HG02870 (cell line): ENCODE measurements at regions not wholly inside any gene's neighbourhood (a gene's known extent, or its start where the extent isn't known, plus 50 kb on each side); places are given as distances from the start of the nearest gene placed in this dataset.

Experiments
- ATAC-seq: cut with Tn5 transposase; IDR thresholded peaks from one replicate; pipeline ENCODE4 v1.9.1; 2021; ENCODE audit warnings: mild to moderate bottlenecking, moderate library complexity; ENCODE audit not compliant: unreplicated experiment

DNA sequence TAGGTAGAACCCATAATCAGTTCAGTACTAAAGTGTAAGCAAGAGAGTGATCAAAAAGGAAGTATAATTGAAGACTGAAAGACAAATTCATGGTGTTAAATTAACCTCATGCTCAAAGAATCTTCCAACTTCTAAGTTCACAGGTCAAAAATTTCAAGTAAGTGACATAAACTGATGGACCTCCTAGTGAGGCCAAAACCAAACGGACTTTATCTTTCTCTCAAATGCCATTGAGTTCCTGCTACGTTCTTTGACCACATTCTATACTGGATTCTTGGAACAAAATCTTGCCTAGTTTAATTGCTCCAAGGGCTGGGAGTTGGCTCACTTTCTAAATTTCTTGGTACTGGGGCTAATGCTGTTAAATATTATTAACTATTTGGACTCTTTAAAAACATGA, 794.9 kb downstream of the TLE4 start:
- no peak for ATAC-seq

DNA sequence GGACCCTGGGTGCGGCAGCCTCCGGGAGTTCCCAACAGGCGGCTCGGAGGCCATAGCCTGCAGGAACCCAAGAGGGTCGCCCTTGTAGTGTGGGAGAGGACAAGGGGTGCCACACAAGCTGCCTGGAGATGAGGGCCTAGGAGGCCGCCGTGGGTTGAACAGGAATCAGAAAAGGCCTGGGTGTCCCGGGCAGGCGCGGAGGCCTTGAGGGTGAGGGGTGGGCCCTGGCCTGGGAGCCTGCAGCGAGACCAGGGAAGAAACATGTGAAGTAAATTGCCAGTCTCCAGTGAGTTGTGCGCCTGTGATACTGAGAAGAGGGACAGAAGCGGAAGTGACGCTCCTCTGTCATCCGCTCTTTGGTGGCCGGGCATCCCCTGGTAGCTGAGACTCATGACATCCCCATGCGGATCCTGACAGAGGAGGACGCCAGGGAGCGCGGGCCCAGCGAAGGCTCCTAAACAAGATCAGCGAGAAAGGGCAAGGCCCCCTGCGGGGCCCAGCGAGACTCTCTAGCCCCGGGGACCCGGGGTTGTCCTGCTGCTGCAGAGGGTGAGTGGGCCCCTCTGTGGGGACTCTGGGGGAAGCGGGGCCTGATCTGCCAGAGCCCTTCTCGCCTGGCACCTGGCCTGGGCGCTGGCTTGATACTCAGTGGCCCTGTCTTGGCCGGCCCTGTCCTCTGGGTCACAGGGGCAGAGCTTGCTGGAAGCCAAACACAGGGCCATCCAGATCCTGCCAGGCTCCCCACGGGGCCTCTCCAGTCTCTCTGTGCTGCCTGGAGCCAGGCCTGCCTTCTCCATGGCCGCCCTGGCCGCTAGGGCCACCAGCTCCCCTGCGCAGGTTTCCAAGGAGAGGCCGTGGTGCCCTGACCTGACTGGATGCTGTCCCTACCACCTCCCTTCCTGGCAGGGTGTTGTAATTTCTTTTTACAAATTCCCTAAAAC, 788.4 kb downstream of the TLE4 start:
- ATAC-seq, result no peak

DNA sequence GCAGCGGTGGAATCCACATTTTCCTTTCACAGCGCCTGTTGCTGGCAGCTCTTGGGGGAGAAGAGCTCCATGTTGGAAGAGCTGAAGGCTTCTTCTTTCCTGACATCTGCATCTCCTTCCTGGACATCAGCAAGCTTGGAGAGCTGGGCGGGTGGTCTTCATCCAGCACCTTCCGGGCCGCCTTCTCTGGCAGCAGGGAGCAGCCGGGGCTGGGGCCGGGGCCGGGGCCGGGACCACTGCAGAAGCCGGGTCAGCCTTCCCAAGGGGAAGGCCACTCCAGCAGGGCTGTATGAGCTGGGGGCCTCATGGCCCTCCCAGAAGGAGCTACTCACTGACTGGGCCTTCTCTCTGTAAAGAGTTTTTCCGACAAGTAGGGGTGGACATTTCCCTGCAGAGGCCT, 787.5 kb downstream of the TLE4 start:
- ATAC-seq, result no peak

DNA sequence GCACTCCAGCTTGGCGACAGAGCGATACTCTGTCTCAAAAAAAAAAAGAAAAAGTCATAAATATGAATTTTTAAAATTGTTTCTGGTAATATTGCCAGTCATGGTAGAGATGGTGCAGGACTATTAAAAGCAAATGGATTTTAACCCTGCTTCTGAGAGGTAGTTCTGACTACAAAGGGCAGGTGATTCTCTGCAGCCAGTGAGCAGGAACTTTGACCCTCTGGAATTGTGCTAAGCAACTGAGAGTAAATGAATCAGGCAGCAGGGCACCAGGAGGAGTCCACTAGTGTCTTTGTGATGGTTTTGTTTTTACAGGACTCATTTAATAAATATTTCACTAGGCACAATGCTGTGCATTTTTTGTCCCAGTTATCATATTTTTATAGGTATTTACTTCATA, 781.2 kb downstream of the TLE4 start:
- ATAC-seq, result no peak

DNA sequence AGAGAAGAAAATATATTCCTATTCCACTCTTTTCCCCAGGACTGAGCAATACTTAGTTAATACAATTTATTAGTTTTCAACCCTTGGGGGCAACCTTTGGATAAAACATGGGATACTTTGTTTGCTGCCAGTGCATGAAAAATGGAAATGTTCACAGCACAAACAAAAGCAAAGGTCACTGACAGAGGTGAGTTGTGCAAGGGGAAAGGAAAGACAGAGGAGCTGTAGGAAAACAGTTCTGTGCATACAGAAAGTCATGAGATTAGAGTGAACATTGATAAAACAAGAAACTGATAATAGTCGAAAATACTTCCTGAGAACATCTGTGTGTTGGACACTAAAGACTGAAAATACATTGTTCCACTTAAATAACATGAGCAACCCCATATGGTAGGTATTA, 779.8 kb downstream of the TLE4 start:
- no peak for ATAC-seq

DNA sequence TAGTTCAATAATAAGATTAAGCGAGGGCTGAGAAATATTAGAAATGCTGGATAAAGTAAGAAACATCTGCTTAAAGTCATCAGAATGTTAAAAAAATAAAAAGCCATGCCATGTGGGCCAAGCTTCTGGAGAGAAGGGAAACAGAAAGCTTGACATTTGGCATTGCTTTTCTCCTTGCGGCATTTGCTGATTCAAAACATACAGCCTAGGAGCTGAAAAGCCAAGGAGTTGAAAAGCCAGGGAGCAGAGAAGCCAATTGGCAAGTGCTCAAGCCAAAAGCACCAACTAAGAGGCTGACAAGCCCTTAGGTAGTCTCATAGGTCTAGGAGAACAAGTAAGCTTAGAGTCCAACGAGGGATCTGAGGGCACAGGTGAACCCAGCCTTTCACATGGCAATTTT, 754.3 kb downstream of the TLE4 start:
- no peak for ATAC-seq

DNA sequence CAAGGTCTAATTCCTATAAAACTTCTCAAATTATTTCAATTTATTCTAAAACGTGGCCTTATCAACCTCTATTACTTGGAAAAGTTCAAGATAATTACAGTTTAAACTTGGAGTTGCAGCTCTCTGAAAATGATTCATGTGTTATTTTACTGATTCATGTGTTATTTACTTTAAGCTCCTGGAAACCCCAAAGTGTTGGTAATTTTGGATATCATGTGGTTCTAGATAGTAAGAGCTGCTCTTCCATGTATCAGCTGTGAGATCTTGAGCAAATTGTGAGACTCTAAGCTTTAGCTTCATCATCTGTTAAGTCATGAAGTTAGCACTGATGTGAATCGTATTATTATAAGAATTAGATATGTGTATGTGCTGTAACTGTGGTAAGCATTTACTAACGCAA, 749.2 kb downstream of the TLE4 start:
- ATAC-seq, result no peak

DNA sequence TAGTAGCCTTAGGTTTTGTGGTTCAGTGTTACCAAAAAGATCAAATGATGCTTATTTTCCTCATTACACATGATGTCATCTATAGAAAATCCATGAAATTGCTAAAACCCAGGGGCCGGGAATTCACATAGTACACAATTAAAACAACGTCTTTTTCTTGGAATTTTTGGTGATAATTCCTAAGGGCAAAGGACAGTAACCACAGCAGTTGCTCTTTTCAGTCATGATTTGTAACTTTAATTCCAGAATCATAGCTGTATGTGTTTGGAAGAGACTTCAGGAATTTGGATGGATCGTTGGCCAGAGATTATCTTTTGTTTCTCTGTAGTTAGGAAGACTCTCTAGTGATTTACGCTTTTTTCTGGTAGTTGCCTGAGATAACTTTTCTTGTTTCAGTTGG, 748.7 kb downstream of the TLE4 start:
- no peak for ATAC-seq

DNA sequence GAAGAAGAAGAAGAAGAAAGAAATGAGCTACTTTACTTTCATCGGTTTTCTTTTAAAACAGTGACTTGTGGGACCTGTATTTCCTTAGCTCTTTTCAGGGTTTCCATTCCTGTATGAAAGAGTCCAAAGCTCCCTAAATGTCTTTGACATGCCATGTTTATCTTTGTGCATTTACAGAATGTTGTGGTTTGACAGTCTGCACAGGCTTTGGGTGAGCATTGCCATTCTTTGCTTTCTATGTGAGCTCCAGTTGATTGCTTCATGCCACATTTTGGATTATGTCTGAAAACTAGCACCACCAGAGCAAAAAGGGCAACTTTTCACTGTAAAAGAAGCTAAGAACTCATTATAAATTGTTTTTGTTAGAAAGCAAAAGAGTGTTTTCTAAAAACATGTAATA, 733.4 kb downstream of the TLE4 start:
- no peak for ATAC-seq

DNA sequence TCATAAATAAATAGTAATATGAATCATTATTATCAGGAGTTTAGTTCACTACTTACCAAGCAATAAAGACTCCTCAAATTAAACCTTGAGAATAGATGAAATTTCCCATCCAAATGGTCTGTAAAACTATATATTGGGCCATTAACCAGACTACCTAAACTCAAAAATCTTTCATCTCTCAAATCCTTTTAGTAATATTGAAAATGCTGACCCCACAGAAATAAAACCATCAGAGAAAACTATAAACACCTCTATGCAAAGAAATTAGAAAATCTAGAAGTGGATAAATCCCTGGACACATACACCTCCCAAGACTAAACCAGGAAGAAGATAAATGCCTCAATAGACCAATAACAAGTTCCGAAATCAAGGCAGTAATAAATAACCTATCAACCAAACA, 723.2 kb downstream of the TLE4 start:
- no peak for ATAC-seq

DNA sequence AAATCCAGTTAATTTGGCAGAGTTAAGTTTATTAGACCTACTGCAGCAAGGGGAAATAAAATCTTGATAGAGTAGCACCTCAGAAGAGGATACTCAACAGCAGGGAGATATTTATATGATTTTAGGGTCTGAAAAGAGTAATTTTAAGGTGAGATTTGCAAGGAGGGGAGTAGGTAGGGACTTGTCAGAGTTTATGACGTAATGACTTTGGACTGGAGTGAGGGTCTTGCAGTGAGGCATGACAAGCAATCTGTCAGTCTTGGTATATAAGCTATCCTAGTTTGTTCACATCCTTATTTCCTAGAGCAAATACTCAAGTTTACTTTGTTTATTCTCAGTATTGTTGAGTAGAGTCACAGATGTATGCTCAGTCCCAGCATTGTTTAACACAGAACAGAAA, 722.6 kb downstream of the TLE4 start:
- ATAC-seq, result no peak

DNA sequence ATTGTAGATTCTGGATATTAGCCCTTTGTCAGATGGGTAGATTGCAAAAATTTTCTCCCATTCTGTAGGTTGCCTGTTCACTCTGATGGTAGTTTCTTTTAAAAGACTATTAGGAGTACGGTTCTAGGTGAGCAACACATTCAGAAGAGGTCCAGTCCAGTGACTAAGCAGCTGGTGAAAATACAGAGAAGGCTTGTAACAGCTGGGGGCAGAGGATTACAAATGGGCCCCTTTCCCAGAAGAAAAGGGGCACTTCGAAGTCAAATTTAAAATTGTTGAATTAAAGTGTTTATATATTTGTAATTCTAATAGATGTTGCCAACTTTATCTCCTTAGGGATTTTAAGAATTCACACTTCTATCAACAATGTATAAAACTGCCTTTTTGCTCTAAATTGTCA, 720.5 kb downstream of the TLE4 start:
- ATAC-seq, result no peak

DNA sequence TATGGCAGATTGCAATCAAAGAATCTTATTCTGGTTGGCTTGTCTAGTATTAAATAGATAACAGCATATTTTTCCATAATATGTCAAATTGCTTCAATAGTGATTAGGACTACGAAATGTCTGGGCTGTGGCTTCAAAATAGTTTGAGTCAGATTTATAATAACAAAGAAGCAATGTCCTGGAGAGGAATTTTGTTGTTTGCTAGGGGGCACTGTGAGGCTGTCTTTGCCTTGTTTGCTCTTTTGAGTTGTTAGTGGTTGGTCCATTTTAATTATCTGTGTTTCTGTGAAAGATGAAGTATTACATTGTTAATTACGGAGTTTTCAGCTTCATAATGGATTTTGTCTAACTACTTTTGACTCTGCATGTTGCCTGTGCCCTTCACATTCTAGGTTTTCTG, 713.6 kb downstream of the TLE4 start:
- ATAC-seq, result no peak

DNA sequence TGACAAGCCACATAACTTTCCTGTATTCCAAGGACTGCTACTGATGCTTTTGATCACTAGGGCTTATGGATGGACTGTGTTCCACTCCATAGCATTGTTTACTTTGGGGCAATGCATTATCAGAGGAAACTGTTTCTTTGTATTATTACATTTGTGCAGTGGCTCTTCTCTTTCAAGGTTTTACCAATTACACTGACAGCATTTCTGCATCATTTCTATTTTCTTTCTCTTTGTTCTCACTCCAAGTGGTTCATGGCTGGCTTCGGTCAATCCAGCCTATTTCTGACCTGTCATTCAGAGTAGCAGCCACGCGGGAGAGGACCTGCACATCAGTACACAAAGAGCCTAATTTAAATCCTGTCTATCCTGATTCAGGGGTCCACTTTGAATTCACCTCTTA, 711.0 kb downstream of the TLE4 start:
- ATAC-seq, result no peak

DNA sequence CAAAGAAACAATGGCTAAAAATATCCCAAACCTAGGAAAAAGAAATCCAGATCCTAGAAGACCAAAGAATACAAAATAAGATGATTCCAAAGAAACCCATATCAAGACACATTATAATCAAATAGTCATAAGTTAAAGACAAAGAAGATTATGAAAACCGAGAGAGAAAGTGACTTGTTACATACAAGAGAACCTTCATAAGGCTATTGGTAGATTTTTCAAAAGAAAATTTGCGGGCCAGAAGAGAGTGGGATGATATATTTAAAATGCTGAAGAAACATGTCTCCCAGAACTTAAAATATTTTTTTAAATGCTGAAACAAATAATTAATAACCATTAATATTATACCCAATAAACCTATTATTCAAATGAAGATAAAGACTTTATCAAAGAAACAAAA, 687.3 kb downstream of the TLE4 start:
- no peak for ATAC-seq

DNA sequence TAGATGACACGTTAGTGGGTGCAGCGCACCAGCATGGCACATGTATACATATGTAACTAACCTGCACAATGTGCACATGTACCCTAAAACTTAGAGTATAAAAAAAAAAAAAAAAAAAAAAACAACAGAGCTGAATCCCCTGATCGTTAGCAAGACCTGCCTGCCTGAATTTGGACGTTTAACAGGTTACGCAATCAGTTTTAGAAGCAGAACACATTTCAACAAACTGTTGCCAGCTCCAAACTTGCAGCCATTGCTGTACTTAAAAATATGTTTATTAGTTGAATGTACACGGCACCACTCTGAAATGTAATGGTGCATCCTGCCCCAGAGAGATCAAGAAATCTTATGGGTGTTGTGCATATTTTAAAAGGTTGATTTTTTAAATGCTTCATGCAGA, 680.0 kb downstream of the TLE4 start:
- ATAC-seq, result no peak

DNA sequence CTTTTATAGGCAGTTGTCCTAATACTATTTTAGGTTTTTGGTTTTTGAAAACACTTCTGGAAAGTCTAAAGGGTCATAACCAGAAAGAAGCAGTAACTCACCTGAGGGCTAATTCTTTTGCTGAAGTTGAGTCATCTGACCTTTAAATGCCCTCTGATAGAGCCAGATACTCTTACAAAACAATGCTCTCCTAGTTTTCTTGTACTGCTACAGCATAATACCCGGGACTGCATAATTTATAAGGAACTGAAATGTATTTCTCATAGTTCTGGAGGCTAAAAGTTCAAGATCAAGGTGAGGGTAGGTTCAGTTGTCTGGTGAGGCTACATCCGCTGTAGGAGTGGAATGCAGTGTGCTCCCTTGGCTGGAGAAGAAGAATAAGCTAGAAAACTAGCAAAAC, 670.3 kb downstream of the TLE4 start:
- ATAC-seq, result no peak

DNA sequence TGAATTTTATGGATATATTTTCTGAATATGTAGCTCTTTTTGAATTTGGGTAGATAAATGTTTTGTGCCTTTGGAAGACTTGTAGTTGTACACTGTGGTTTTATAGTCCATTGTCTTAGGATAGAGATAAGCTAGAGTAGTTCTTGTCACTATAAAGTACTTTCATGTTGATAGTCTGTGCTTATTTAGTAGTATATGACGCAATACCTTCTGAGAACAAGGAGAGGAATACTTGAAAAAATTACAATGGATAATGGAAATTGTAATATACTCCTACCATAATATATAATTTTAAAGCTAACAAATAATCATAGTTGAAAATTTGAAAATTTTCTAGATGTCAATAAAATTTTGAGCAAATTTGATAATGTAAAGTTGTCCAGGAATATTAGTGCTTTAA, 664.0 kb downstream of the TLE4 start:
- no peak for ATAC-seq

DNA sequence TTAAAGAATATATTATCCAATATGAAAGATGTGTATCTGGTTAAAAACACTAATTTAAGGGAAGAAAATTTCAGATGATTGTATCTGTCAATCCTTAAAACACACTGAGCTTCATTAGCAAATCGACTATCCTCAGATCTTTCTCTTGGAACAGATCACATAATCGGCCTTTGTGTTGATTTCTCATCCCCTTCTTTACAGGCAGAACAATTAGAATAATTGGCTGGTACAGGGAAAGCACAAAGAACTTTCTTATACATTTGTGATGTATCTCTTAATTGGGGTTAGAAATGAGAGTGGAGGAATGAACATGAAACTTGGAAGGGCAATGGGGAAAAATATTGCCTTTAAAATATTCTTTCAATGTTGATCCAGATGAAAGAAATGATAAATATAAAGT, 662.1 kb downstream of the TLE4 start:
- ATAC-seq, result no peak

DNA sequence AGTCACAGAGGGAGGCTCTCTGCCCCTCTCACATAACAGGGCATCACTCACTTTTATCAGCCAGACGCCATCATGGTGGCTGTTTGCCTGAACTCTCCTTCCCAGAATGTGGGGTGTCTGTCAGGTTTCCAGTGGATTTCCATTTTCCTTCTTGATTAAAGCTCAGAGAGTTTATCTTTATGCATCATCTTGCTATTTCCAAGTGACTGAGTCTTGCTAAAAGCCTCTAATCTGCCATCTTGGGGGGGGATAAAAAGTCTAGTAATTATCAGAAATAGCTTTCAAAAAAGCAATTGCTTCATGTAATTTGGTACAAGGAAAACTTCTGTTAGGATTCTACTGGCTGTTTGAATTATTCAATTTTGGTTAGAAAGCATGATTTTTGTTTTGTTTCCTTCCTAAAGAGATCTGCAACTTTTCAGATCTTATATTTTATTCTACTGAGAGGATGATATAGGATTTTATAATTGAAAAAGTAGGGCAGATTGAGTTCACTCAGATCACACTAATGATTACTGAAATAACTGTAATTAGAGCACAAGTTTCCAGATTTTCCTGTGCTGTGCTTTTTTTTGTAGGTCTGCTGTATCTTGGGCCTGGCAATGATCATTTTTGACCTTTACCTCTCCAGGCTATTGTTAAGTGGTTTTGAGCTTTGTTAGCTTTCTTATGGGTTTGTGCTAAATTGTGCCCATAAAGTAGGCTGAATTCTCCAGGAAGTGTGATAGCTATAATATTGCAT, 661.5 kb downstream of the TLE4 start:
- ATAC-seq, result no peak

DNA sequence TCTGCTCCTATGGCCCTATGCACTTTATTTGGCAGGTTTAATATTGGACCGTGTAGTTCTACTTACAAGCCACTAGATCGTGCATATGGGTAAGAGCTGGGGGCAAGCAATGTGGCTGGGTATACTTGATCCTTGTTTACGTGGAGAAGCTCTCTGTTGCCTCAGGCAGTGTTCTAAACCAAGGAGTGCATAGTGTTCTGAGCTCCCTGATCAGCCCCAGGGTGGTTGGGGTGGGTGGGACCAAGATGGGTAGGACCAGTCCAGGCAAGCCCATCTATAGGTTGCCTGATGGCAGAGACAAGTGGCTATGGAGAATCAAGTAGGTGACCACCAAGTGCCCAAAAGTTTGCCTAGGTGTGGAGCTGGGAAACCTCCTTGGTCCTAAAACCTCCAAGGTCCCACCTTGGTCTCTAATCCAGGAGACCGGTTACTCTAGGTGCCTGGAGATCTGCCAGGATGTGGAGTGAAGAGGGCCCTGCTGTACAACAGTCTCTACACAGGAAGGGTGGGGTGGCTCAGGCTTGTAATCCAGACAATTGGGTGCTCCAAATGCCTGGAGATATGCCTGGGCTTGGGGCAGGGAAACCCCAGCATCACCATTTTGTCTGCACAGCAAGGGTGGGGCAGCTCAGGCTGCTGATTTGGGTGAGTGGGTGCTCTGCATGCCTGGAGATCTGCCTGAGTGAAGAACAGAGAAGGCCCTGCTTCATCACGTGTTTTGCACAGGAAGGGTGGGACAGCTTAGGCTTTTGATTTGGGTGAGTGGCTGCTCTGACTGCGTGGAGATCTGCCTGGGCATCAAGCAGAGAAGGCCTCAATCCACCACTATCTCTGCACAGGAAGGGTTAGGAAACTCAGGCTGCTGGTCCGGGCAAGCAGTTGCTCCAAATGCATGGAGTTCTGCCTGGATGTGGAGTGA, 659.8 kb downstream of the TLE4 start:
- no peak for ATAC-seq
